SK-N-SH (cell line): ENCODE measurements at regions not wholly inside any gene's neighbourhood (a gene's known extent, or its start where the extent isn't known, plus 50 kb on each side); places are given as distances from the start of the nearest gene placed in this dataset.

Source experiments
- CTCF ChIA-PET: fragments of 300-600, 350-600 bp; formaldehyde crosslinking; extraction: SDS; loops from one replicate; lab custom pipeline; 2021; lab: Yijun Ruan, JAX
- POLR2A ChIA-PET: fragments of 350-600 bp; sonication (Branson Sonifier 250); formaldehyde crosslinking; extraction: SDS; loops from one replicate; lab custom pipeline; 2020; ENCODE audit warnings: antibody characterized with exemption, inconsistent platforms; lab: Yijun Ruan, JAX
- DNase-seq: peaks from one replicate; pipeline ENCODE4 v3.0.0; 2012
- H2AFZ ChIP-seq: fragments of 200-600 bp; sonication (generic); 2 replicates; pipeline ENCODE4 v1.8.1; 2016; ENCODE audit warnings: antibody characterized with exemption, mild to moderate bottlenecking, low read depth
- H3F3A ChIP-seq: fragments of 200-600 bp; sonication (generic); replicated peaks from 2 replicates; pipeline ENCODE3; 2016; ENCODE audit warnings: antibody characterized with exemption, mild to moderate bottlenecking; ENCODE audit not compliant: insufficient read depth
- H3K27ac ChIP-seq, 2 experiments: fragments of 200-500 bp in 1 of 2; fragments of 200-600 bp in 1 of 2; sonication (Bioruptor generic) in 1 of 2; sonication (generic), shearing (Covaris generic) in 1 of 2; 2 replicates each; pipeline versions ENCODE4 v1.5.1 to v1.6.1; 2014 to 2016; ENCODE audit warnings: low read depth in 2 of 2, inconsistent platforms in 1 of 2, low read length in 1 of 2, mild to moderate bottlenecking in 1 of 2, mixed read lengths in 1 of 2
- H3K27me3 ChIP-seq: fragments of 200-600 bp; sonication (generic), shearing (Covaris generic); 2 replicates; pipeline ENCODE4 v1.6.1; 2016; ENCODE audit warnings: mixed run types; ENCODE audit not compliant: insufficient read depth
- H3K36me3 ChIP-seq, 2 experiments: fragments of 200-500 bp in 1 of 2; fragments of 200-600 bp in 1 of 2; sonication (Bioruptor generic) in 1 of 2; sonication (generic) in 1 of 2; replicated peaks in 1 of 2; 2 replicates each; pipeline versions ENCODE3 to v1.5.1; 2014 to 2016; ENCODE audit warnings: low read length in 1 of 2, mild to moderate bottlenecking in 1 of 2; ENCODE audit not compliant: insufficient read depth in 2 of 2, control insufficient read depth in 1 of 2
- H3K4me1 ChIP-seq, 2 experiments: fragments of 200-500 bp in 1 of 2; fragments of 200-600 bp in 1 of 2; sonication (Bioruptor generic) in 1 of 2; sonication (generic), shearing (Covaris generic) in 1 of 2; 2 replicates each; pipeline versions ENCODE4 v1.5.1 to v1.6.1; 2014 to 2016; ENCODE audit warnings: low read depth in 1 of 2, low read length in 1 of 2, mixed run types in 1 of 2; ENCODE audit not compliant: insufficient read depth in 2 of 2, control insufficient read depth in 1 of 2
- H3K4me2 ChIP-seq: fragments of 200-600 bp; sonication (generic), shearing (Covaris generic); 2 replicates; pipeline ENCODE4 v1.6.1; 2017; ENCODE audit warnings: mixed run types
- H3K4me3 ChIP-seq, 2 experiments: fragments of 200-500 bp in 1 of 2; fragments of 200-600 bp in 1 of 2; sonication (Bioruptor generic) in 1 of 2; sonication (generic), shearing (Covaris generic) in 1 of 2; 2 replicates each; pipeline versions ENCODE4 v1.5.1 to v1.8.1; 2014 to 2016; ENCODE audit warnings: low read depth in 2 of 2, inconsistent platforms in 1 of 2, low read length in 1 of 2, mild to moderate bottlenecking in 1 of 2, mixed read lengths in 1 of 2, moderate library complexity in 1 of 2
- H3K79me2 ChIP-seq: fragments of 200-600 bp; sonication (generic); 2 replicates; pipeline ENCODE4 v1.8.1; 2017; ENCODE audit warnings: mild to moderate bottlenecking; ENCODE audit not compliant: insufficient read depth
- H3K9ac ChIP-seq: fragments of 200-600 bp; sonication (generic); 2 replicates; pipeline ENCODE4 v1.6.1; 2017; ENCODE audit warnings: mixed run types
- H3K9me2 ChIP-seq: fragments of 200-600 bp; sonication (generic); 2 replicates; pipeline ENCODE4 v1.6.1; 2017; ENCODE audit warnings: mixed run types
- H3K9me3 ChIP-seq: fragments of 200-600 bp; sonication (generic); 2 replicates; pipeline ENCODE4 v1.6.1; 2017; ENCODE audit warnings: mixed run types, mild to moderate bottlenecking, moderate library complexity
- H4K20me1 ChIP-seq: fragments of 200-600 bp; sonication (generic); 2 replicates; pipeline ENCODE4 v1.6.1; 2017; ENCODE audit warnings: mild to moderate bottlenecking, mixed run types; ENCODE audit not compliant: insufficient read depth
- CHD2 ChIP-seq: fragments of 150-350 bp; IDR thresholded peaks from 2 replicates; pipeline ENCODE4 v1.6.1; 2018; ENCODE audit warnings: low read length; ENCODE audit not compliant: partially characterized antibody
- EZH2phosphoT487 ChIP-seq: fragments of 200-600 bp; sonication (generic); IDR thresholded peaks from 2 replicates; pipeline ENCODE4 v1.6.1; 2017; ENCODE audit warnings: low read depth, mixed run types, mild to moderate bottlenecking, antibody characterized with exemption, moderate library complexity, borderline replicate concordance
- FOXJ3 ChIP-seq: sonication (generic); formaldehyde crosslinking; IDR thresholded peaks from 2 replicates; pipeline ENCODE4 v1.5.1; 2020; ENCODE audit warnings: mild to moderate bottlenecking, missing genetic modification reagents
- FOXM1 ChIP-seq: IDR thresholded peaks from 2 replicates; pipeline ENCODE4 v1.4.0; 2012; ENCODE audit warnings: low read depth, mild to moderate bottlenecking
- GABPA ChIP-seq: IDR thresholded peaks from 2 replicates; pipeline ENCODE4 v1.4.0; 2012; ENCODE audit warnings: low read depth, mild to moderate bottlenecking
- GATA2 ChIP-seq: sonication (generic); formaldehyde crosslinking; IDR thresholded peaks from 2 replicates; pipeline ENCODE4 v1.5.0; 2020; ENCODE audit warnings: mild to moderate bottlenecking, missing genetic modification reagents
- MEF2A ChIP-seq: IDR thresholded peaks from 2 replicates; pipeline ENCODE4 v1.4.0; 2012; ENCODE audit warnings: low read depth, borderline replicate concordance
- MXI1 ChIP-seq: IDR thresholded peaks from 2 replicates; pipeline ENCODE4 v1.6.1; 2012; ENCODE audit warnings: mild to moderate bottlenecking, low read depth, low read length, improper control_type of control experiment
- NRF1 ChIP-seq: IDR thresholded peaks from 2 replicates; pipeline ENCODE4 v1.6.1; 2012; ENCODE audit warnings: low read depth, mild to moderate bottlenecking, low read length
- PBX3 ChIP-seq: IDR thresholded peaks from 2 replicates; pipeline ENCODE4; 2012
- RCOR1 ChIP-seq: fragments of 150-350 bp; IDR thresholded peaks from 2 replicates; pipeline ENCODE4 v1.6.1; 2017; ENCODE audit warnings: antibody characterized with exemption, low read length
- REST ChIP-seq: IDR thresholded peaks from 2 replicates; pipeline ENCODE4 v1.6.1; 2012; ENCODE audit warnings: mild to moderate bottlenecking, low read depth, low read length, moderate library complexity
- RFX5 ChIP-seq: IDR thresholded peaks from 2 replicates; pipeline ENCODE4 v1.6.1; 2012; ENCODE audit warnings: mild to moderate bottlenecking, improper control_type of control experiment, low read length
- RXRA ChIP-seq: IDR thresholded peaks from 2 replicates; pipeline ENCODE4 v1.4.0; 2012; ENCODE audit warnings: low read depth, mild to moderate bottlenecking, borderline replicate concordance
- SIN3A ChIP-seq: IDR thresholded peaks from 2 replicates; pipeline ENCODE4 v1.6.1; 2012; ENCODE audit warnings: low read depth, mild to moderate bottlenecking, low read length, moderate library complexity, borderline replicate concordance
- SMC3 ChIP-seq: IDR thresholded peaks from 2 replicates; pipeline ENCODE4 v1.6.1; 2012; ENCODE audit warnings: low read depth, low read length, improper control_type of control experiment
- TCF12 ChIP-seq: IDR thresholded peaks from 2 replicates; pipeline ENCODE4 v1.4.0; 2012
- TEAD4 ChIP-seq: IDR thresholded peaks from 2 replicates; pipeline ENCODE4 v1.4.0; 2012; ENCODE audit warnings: mild to moderate bottlenecking, borderline replicate concordance; ENCODE audit not compliant: insufficient read depth
- USF1 ChIP-seq: IDR thresholded peaks from 2 replicates; pipeline ENCODE4 v1.4.0; 2012; ENCODE audit warnings: low read depth, borderline replicate concordance
- WGBS: methylation state at CpG from one replicate; pipeline ENCODE4 v1.1.6; 2017; ENCODE audit warnings: low lambda C conversion rate; 5-methylcytosine and 5-hydroxymethylcytosine counted together
- TF ChIP-seq, protein P1 (sequence below): fragments of 150-350 bp; IDR thresholded peaks from 2 replicates; pipeline ENCODE4 v1.6.1; 2016; ENCODE audit warnings: mild to moderate bottlenecking, low read depth, low read length
- TF ChIP-seq, protein P2 (sequence below): fragments of 200-600 bp; sonication (generic); IDR thresholded peaks from 2 replicates; pipeline ENCODE4 v1.6.1; 2017; ENCODE audit warnings: antibody characterized with exemption, mild to moderate bottlenecking, moderate library complexity

DNA sequence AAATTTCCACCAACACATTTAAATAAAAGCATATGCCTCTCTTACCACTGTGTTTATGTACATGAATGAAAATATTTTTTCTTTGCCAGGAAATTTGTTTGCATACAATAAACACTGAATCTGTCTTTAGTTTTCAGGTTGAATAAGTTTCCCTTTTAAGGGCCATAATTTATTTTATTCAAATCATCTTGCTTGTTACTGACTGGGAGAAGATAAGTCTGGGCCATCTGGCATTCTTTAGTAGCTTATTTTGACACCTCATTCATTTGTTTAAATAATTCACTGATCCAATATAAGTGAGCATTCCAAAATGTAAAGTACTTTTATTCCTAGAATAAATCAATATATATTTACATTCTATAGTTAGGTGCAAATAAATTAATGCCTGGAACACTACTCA, 1001.3 kb downstream of the PLOD2 start (continued):
- TF ChIP-seq GATA2 (no peak), CHD2 (no peak), USF1 (no peak), TEAD4 (no peak)
- TF ChIP-seq, protein P1, sequence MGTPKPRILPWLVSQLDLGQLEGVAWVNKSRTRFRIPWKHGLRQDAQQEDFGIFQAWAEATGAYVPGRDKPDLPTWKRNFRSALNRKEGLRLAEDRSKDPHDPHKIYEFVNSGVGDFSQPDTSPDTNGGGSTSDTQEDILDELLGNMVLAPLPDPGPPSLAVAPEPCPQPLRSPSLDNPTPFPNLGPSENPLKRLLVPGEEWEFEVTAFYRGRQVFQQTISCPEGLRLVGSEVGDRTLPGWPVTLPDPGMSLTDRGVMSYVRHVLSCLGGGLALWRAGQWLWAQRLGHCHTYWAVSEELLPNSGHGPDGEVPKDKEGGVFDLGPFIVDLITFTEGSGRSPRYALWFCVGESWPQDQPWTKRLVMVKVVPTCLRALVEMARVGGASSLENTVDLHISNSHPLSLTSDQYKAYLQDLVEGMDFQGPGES = no peak

DNA sequence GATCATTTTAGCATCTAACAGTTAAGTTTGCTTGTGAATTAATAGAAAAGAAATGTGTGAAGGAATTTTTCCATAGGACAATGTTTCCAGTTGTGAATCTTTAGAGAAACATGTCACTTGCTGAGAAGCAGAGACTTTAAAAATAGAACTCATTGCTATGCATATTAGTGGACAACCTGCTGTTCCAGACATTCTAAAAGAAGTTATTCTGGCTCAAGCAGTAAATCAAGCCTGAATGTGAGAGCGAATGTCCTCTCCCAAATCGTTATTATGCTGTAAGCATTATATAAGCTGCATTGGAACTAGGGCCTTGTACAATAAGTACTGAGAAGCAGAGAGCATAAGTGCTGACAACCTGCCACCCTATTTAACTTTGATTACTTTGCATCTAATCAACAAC, 990.9 kb downstream of the PLOD2 start:
- Histone ChIP-seq H3K27me3 (no peaks in the 10 kb centered on the region; the same call in 1 of the 2 replicates), H3K4me1 (peaks cover 0 to 3% of the 10 kb centered on the region in 2 experiments; a peak in 1 of 4 replicates), H3K36me3 (no peaks in the 10 kb centered on the region), H3K9ac (no peak overlapping the region), H3K79me2 (no peaks in the 10 kb centered on the region), H3F3A (no peaks in the 10 kb centered on the region), H4K20me1 (no peaks in the 10 kb centered on the region), H3K4me3 (no peak overlapping the region), H3K27ac (no peak overlapping the region), H3K4me2 (no peak overlapping the region), H3K9me2 (no peaks in the 10 kb centered on the region), H2AFZ (no peak overlapping the region), H3K9me3 (no peaks in the 10 kb centered on the region)
- no peak for DNase-seq
- 0% methylated on average over 2 of the region's 2 CpGs for WGBS
- POLR2A ChIA-PET = no interaction called here
- TF ChIP-seq SMC3 = no peak
- TF ChIP-seq PBX3 = no peak
- no peak for TF ChIP-seq USF1
- no peak for TF ChIP-seq EZH2phosphoT487
- TF ChIP-seq, protein P2, sequence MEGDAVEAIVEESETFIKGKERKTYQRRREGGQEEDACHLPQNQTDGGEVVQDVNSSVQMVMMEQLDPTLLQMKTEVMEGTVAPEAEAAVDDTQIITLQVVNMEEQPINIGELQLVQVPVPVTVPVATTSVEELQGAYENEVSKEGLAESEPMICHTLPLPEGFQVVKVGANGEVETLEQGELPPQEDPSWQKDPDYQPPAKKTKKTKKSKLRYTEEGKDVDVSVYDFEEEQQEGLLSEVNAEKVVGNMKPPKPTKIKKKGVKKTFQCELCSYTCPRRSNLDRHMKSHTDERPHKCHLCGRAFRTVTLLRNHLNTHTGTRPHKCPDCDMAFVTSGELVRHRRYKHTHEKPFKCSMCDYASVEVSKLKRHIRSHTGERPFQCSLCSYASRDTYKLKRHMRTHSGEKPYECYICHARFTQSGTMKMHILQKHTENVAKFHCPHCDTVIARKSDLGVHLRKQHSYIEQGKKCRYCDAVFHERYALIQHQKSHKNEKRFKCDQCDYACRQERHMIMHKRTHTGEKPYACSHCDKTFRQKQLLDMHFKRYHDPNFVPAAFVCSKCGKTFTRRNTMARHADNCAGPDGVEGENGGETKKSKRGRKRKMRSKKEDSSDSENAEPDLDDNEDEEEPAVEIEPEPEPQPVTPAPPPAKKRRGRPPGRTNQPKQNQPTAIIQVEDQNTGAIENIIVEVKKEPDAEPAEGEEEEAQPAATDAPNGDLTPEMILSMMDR = no peak
- TF ChIP-seq TEAD4 = no peak
- TF ChIP-seq RCOR1 = no peak
- no peak for TF ChIP-seq RXRA
- TF ChIP-seq FOXJ3 (CRISPR knock-in tag) = no peak
- no peak for TF ChIP-seq TCF12
- TF ChIP-seq SIN3A = no peak
- no peak for TF ChIP-seq CHD2
- TF ChIP-seq MXI1 = no peak
- no peak for TF ChIP-seq GATA2
- TF ChIP-seq RFX5 = no peak
- no peak for TF ChIP-seq REST
- no peak for TF ChIP-seq FOXM1
- TF ChIP-seq MEF2A = no peak
- TF ChIP-seq NRF1 = no peak
- no peak for TF ChIP-seq GABPA
- CTCF ChIA-PET = no interaction called here
